Stomach (tissue), 4 donors: ENCODE measurements at regions not wholly inside any gene's neighbourhood (a gene's known extent, or its start where the extent isn't known, plus 50 kb on each side); places are given as distances from the start of the nearest gene placed in this dataset.

Experiments used
- CTCF ChIP-seq, 7 experiments: fragments of 450-650 bp in 4 of 7; fragments of 200-600 bp in 3 of 7; sonication (generic) in 3 of 7; IDR thresholded peaks; one replicate each; pipeline ENCODE4 v1.5.1; 2016 to 2019; ENCODE audit warnings: antibody characterized with exemption in 7 of 7, control low read depth in 2 of 7, mild to moderate bottlenecking in 1 of 7
- POLR2A ChIP-seq, 4 donors: fragments of 450-650 bp; IDR thresholded peaks; one replicate each; pipeline ENCODE4 v1.6.1; 2016; ENCODE audit warnings: antibody characterized with exemption in 4 of 4, control low read depth in 2 of 4, mild to moderate bottlenecking in 1 of 4, moderate library complexity in 1 of 4
- POLR2AphosphoS5 ChIP-seq, 3 donors: sonication (generic); formaldehyde crosslinking; IDR thresholded peaks; one replicate each; pipeline ENCODE4 v1.6.1; 2016; ENCODE audit warnings: antibody characterized with exemption in 3 of 3

- no peak for TF ChIP-seq POLR2AphosphoS5 (IDR thresholded peaks at IDR 0.05)
- TF ChIP-seq CTCF (IDR thresholded peaks at IDR 0.05): no peak
- TF ChIP-seq POLR2A (IDR thresholded peaks at IDR 0.05): no peak
Observed at GRCh38 chr1:30143517-30143916, 579.9 kb downstream of the MATN1 start.
